ENCODE measurements at regions not wholly inside any gene's neighbourhood (a gene's known extent, or its start where the extent isn't known, plus 50 kb on each side); places are given as distances from the start of the nearest gene placed in this dataset.

DNA sequence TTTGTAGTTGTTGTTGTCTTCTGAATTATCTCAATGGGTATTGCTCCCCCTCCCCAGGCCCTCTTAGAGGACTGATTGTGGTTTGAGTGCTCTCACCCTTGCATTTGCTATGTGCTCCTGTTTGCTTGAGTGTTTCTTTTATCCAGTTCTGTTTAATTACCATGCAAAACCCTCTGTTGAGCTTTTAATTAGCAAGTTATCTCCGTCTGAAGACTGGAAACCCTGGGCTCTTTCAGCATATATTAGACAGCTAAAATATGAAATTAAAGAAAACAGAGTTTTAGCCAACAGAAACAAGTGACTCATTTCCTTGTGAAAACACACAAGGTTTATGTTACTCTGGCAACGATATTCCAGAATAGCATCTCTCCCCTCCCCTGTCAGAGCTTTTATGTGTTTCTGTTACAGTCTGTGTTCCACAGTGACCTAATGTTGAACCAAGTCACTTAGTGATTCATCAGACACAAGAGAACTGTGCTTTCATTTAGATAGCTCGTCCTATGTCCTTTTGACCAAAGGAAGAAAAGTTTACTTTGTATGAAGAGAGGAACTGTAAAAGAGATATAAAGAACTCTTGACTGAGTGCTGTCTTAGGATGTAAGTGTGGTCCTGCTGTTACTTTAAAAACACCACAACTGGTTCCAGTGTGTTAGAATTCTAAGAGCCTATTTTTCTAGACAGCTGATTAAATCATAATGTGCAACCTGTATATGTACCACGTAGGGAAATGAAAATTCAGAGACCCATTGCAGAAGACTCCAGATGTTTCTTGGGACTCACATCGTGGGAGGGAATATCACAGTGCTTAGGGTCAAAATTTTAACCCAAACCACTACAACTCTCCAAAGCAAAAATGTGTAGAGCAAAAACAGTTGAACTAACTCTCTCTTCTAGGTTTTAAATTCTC lies 172.8 kb upstream of the RBMS1 start:
- H3K4me3 ChIP-seq (ENCODE audit: low read depth in 1 of 3, low read length in 3 of 3): no peak overlapping the region
- FAIRE-seq (no peak), DNase-seq (peak; percentile 11 to 46)
- H3K36me3 ChIP-seq (ENCODE audit: control insufficient read depth in 3 of 3, insufficient read depth in 2 of 3, low read depth in 1 of 3, low read length in 3 of 3): no peaks in the 10 kb centered on the region
- H3K27ac ChIP-seq (ENCODE audit: low read depth in 1 of 3, low read length in 2 of 3): peak overlapping the region in 2 of 3 donors; percentile 48 to 90
- WGBS, 3 donors: 16 to 30% (median 23%) methylated on average over 5 of the region's 5 CpGs
- H3K27me3 ChIP-seq (ENCODE audit: control insufficient read depth in 3 of 3, insufficient read depth in 3 of 3, low read length in 3 of 3): peaks cover 0 to 3% (median 0%) of the 10 kb centered on the region in 3 donors
- peaks cover 0 to 3% (median 0%) of the 10 kb centered on the region in 3 donors for H3K4me1 ChIP-seq (ENCODE audit: control insufficient read depth in 3 of 3, insufficient read depth in 2 of 3, low read depth in 1 of 3, low read length in 2 of 3)
- no peaks in the 10 kb centered on the region for H3K9me3 ChIP-seq (ENCODE audit: control insufficient read depth in 2 of 2, insufficient read depth in 1 of 2, low read depth in 1 of 2, low read length in 1 of 2)

DNA sequence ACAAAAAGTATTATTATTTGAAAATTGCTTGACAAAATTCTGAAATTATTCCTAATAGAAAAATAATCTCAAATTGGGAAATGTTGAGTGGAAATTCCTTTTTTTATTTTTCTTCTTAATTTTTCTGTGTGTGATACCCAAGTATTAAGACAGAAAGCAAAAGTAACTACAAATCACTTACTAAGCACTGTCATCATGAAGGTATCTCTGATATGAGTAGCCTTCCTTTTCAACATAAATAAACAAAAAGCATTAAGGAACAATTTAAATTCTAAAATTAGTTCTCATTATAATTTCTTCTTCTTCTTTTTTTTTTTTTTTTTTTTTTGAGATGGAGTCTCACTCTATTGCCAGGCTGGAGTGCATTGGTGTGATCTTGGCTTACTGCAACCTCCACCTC lies 174.2 kb upstream of the RBMS1 start:
- H3K27ac ChIP-seq (ENCODE audit: low read depth in 1 of 3, low read length in 2 of 3): no peak overlapping the region
- no peak for FAIRE-seq
- no peak overlapping the region for H3K4me3 ChIP-seq (ENCODE audit: low read depth in 1 of 3, low read length in 3 of 3)

GRCh38 chr2:160670618-160671017 lies 177.0 kb upstream of the RBMS1 start:
- H3K9me3 ChIP-seq (ENCODE audit: control insufficient read depth in 2 of 2, insufficient read depth in 1 of 2, low read depth in 1 of 2, low read length in 1 of 2): no peaks in the 10 kb centered on the region
- no peak overlapping the region for H3K4me3 ChIP-seq (ENCODE audit: low read depth in 1 of 3, low read length in 3 of 3)
- WGBS, 3 donors: 75 to 87% (median 84%) methylated on average over 5 of the region's 5 CpGs
- no peak for DNase-seq
- FAIRE-seq: no peak
- H3K27me3 ChIP-seq (ENCODE audit: control insufficient read depth in 3 of 3, insufficient read depth in 3 of 3, low read length in 3 of 3): no peaks in the 10 kb centered on the region
- peaks cover 0 to 3% (median 0%) of the 10 kb centered on the region in 3 donors for H3K4me1 ChIP-seq (ENCODE audit: control insufficient read depth in 3 of 3, insufficient read depth in 2 of 3, low read depth in 1 of 3, low read length in 2 of 3)
- no peak overlapping the region for H3K27ac ChIP-seq (ENCODE audit: low read depth in 1 of 3, low read length in 2 of 3)
- no peaks in the 10 kb centered on the region for H3K36me3 ChIP-seq (ENCODE audit: control insufficient read depth in 3 of 3, insufficient read depth in 2 of 3, low read depth in 1 of 3, low read length in 3 of 3)

More for the DNA sequence above, 174.2 kb upstream of the RBMS1 start:
- H3K9me3 ChIP-seq (ENCODE audit: control insufficient read depth in 2 of 2, insufficient read depth in 1 of 2, low read depth in 1 of 2, low read length in 1 of 2): no peaks in the 10 kb centered on the region
- peaks cover 0 to 3% (median 0%) of the 10 kb centered on the region in 3 donors for H3K4me1 ChIP-seq (ENCODE audit: control insufficient read depth in 3 of 3, insufficient read depth in 2 of 3, low read depth in 1 of 3, low read length in 2 of 3)
- no peaks in the 10 kb centered on the region for H3K36me3 ChIP-seq (ENCODE audit: control insufficient read depth in 3 of 3, insufficient read depth in 2 of 3, low read depth in 1 of 3, low read length in 3 of 3)
- DNase-seq: no peak
- H3K27me3 ChIP-seq (ENCODE audit: control insufficient read depth in 3 of 3, insufficient read depth in 3 of 3, low read length in 3 of 3): peaks cover 0 to 3% (median 0%) of the 10 kb centered on the region in 3 donors

DNA sequence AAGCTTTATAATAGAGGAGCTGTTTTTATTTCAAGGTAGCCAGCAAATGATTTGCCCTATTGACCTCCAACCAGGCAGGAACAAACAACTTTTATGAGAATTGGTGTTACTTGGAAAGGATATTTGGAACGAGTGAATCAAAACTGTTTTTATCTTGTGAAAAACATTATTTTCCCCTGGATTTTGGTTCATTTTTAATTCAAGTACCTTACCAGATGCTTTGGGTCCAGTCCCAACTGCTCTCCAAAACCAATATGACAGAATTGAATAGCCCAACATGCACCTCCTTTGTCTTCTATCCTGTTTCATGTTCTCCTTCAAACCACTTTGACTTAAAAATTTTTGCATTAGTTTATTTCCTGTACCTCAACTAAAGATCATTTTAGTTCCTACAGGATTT lies 178.6 kb upstream of the RBMS1 start:
- Histone ChIP-seq H3K9me3 (ENCODE audit: control insufficient read depth in 2 of 2, insufficient read depth in 1 of 2, low read depth in 1 of 2, low read length in 1 of 2) (no peaks in the 10 kb centered on the region), H3K4me3 (ENCODE audit: low read depth in 1 of 3, low read length in 3 of 3) (no peak overlapping the region), H3K27ac (ENCODE audit: low read depth in 1 of 3, low read length in 2 of 3) (no peak overlapping the region), H3K4me1 (ENCODE audit: control insufficient read depth in 3 of 3, insufficient read depth in 2 of 3, low read depth in 1 of 3, low read length in 2 of 3) (no peaks in the 10 kb centered on the region), H3K36me3 (ENCODE audit: control insufficient read depth in 3 of 3, insufficient read depth in 2 of 3, low read depth in 1 of 3, low read length in 3 of 3) (no peaks in the 10 kb centered on the region), H3K27me3 (ENCODE audit: control insufficient read depth in 3 of 3, insufficient read depth in 3 of 3, low read length in 3 of 3) (no peaks in the 10 kb centered on the region)
- FAIRE-seq (no peak), DNase-seq (no peak)
- 50 to 71% (median 61%) methylated on average over 1 of the region's 1 CpG for WGBS, 3 donors

GRCh38 chr2:160674146-160674750 lies 180.6 kb upstream of the RBMS1 start:
- H3K9me3 ChIP-seq (ENCODE audit: control insufficient read depth in 2 of 2, insufficient read depth in 1 of 2, low read depth in 1 of 2, low read length in 1 of 2): no peaks in the 10 kb centered on the region
- FAIRE-seq: no peak
- 79 to 82% (median 80%) methylated on average over 2 of the region's 2 CpGs for WGBS, 3 donors

GRCh38 chr2:160679686-160680085 lies 186.1 kb upstream of the RBMS1 start:
- H3K36me3 ChIP-seq (ENCODE audit: control insufficient read depth in 3 of 3, insufficient read depth in 2 of 3, low read depth in 1 of 3, low read length in 3 of 3): no peaks in the 10 kb centered on the region
- H3K27me3 ChIP-seq (ENCODE audit: control insufficient read depth in 3 of 3, insufficient read depth in 3 of 3, low read length in 3 of 3): no peaks in the 10 kb centered on the region
- H3K9me3 ChIP-seq (ENCODE audit: control insufficient read depth in 2 of 2, insufficient read depth in 1 of 2, low read depth in 1 of 2, low read length in 1 of 2): no peaks in the 10 kb centered on the region
- no peak overlapping the region for H3K4me3 ChIP-seq (ENCODE audit: low read depth in 1 of 3, low read length in 3 of 3)
- no peak overlapping the region for H3K27ac ChIP-seq (ENCODE audit: low read depth in 1 of 3, low read length in 2 of 3)
- H3K4me1 ChIP-seq (ENCODE audit: control insufficient read depth in 3 of 3, insufficient read depth in 2 of 3, low read depth in 1 of 3, low read length in 2 of 3): no peaks in the 10 kb centered on the region
- 89 to 91% (median 89%) methylated on average over 7 of the region's 7 CpGs for WGBS, 3 donors
- no peak for DNase-seq
- no peak for FAIRE-seq

More at GRCh38 chr2:160674146-160674750, 180.6 kb upstream of the RBMS1 start:
- Histone ChIP-seq H3K4me1 (ENCODE audit: control insufficient read depth in 3 of 3, insufficient read depth in 2 of 3, low read depth in 1 of 3, low read length in 2 of 3) (no peaks in the 10 kb centered on the region), H3K4me3 (ENCODE audit: low read depth in 1 of 3, low read length in 3 of 3) (no peak overlapping the region), H3K27me3 (ENCODE audit: control insufficient read depth in 3 of 3, insufficient read depth in 3 of 3, low read length in 3 of 3) (no peaks in the 10 kb centered on the region), H3K27ac (ENCODE audit: low read depth in 1 of 3, low read length in 2 of 3) (no peak overlapping the region), H3K36me3 (ENCODE audit: control insufficient read depth in 3 of 3, insufficient read depth in 2 of 3, low read depth in 1 of 3, low read length in 3 of 3) (no peaks in the 10 kb centered on the region)
- DNase-seq: no peak

DNA sequence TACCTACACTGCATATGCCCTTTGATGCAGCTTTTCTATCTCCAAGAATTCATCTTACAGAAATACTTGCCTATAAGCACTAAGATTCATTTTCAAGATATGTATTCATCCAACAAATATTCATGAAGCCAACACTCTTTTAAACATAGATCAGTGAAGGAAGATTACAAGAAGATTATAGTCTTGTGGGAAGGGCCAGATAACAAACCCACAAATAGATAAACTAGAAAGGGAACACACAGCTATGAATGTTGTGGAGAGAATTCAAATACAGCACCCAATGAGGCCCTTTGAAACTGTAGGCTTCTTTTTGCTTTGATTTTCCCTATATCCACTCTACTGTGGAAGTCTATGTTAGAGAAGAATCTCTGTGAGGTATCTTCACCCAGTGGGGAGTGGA lies 186.7 kb upstream of the RBMS1 start:
- Histone ChIP-seq H3K4me3 (ENCODE audit: low read depth in 1 of 3, low read length in 3 of 3) (no peak overlapping the region), H3K4me1 (ENCODE audit: control insufficient read depth in 3 of 3, insufficient read depth in 2 of 3, low read depth in 1 of 3, low read length in 2 of 3) (no peaks in the 10 kb centered on the region), H3K27me3 (ENCODE audit: control insufficient read depth in 3 of 3, insufficient read depth in 3 of 3, low read length in 3 of 3) (no peaks in the 10 kb centered on the region), H3K36me3 (ENCODE audit: control insufficient read depth in 3 of 3, insufficient read depth in 2 of 3, low read depth in 1 of 3, low read length in 3 of 3) (no peaks in the 10 kb centered on the region), H3K27ac (ENCODE audit: low read depth in 1 of 3, low read length in 2 of 3) (no peak overlapping the region), H3K9me3 (ENCODE audit: control insufficient read depth in 2 of 2, insufficient read depth in 1 of 2, low read depth in 1 of 2, low read length in 1 of 2) (no peaks in the 10 kb centered on the region)
- FAIRE-seq (no peak), DNase-seq (no peak)

GRCh38 chr2:160680974-160681373 lies 187.4 kb upstream of the RBMS1 start:
- H3K27ac ChIP-seq (ENCODE audit: low read depth in 1 of 3, low read length in 2 of 3): no peak overlapping the region
- 93 to 97% (median 93%) methylated on average over 2 of the region's 2 CpGs for WGBS, 3 donors
- no peaks in the 10 kb centered on the region for H3K36me3 ChIP-seq (ENCODE audit: control insufficient read depth in 3 of 3, insufficient read depth in 2 of 3, low read depth in 1 of 3, low read length in 3 of 3)
- no peak overlapping the region for H3K4me3 ChIP-seq (ENCODE audit: low read depth in 1 of 3, low read length in 3 of 3)
- H3K27me3 ChIP-seq (ENCODE audit: control insufficient read depth in 3 of 3, insufficient read depth in 3 of 3, low read length in 3 of 3): no peaks in the 10 kb centered on the region
- DNase-seq: no peak
- no peaks in the 10 kb centered on the region for H3K4me1 ChIP-seq (ENCODE audit: control insufficient read depth in 3 of 3, insufficient read depth in 2 of 3, low read depth in 1 of 3, low read length in 2 of 3)
- no peak for FAIRE-seq
- no peaks in the 10 kb centered on the region for H3K9me3 ChIP-seq (ENCODE audit: control insufficient read depth in 2 of 2, insufficient read depth in 1 of 2, low read depth in 1 of 2, low read length in 1 of 2)
